GM21360 (cell line): ENCODE measurements at regions not wholly inside any gene's neighbourhood (a gene's known extent, or its start where the extent isn't known, plus 50 kb on each side); places are given as distances from the start of the nearest gene placed in this dataset.

Source experiments
- ATAC-seq: cut with Tn5 transposase; IDR thresholded peaks from one replicate; pipeline ENCODE4 v1.9.1; 2021; ENCODE audit warnings: mild to moderate bottlenecking, moderate library complexity; ENCODE audit not compliant: unreplicated experiment

- no peak for ATAC-seq
Observed at GRCh38 chr18:10056506-10056905, 142.7 kb downstream of the VAPA start.

GRCh38 chr18:10057401-10057893, 143.6 kb downstream of the VAPA start:
- ATAC-seq: no peak

- no peak for ATAC-seq
Observed at GRCh38 chr18:10057894-10058791, 144.3 kb downstream of the VAPA start.

- no peak for ATAC-seq
Observed at GRCh38 chr18:10059610-10060468, 146.0 kb downstream of the VAPA start.

GRCh38 chr18:10060469-10060782, 146.6 kb downstream of the VAPA start:
- no peak for ATAC-seq

- no peak for ATAC-seq
Observed at GRCh38 chr18:10060841-10061240, 147.0 kb downstream of the VAPA start.

- ATAC-seq: no peak
Observed at GRCh38 chr18:10061566-10062140, 147.8 kb downstream of the VAPA start.

- no peak for ATAC-seq
Observed at GRCh38 chr18:10062302-10063300, 148.8 kb downstream of the VAPA start.

GRCh38 chr18:10063489-10063888, 149.7 kb downstream of the VAPA start:
- no peak for ATAC-seq

GRCh38 chr18:10064267-10064666, 150.5 kb downstream of the VAPA start:
- no peak for ATAC-seq

GRCh38 chr18:10065296-10065695, 151.5 kb downstream of the VAPA start:
- ATAC-seq: no peak

- ATAC-seq: no peak
Observed at GRCh38 chr18:10067670-10068659, 154.1 kb downstream of the VAPA start.

- no peak for ATAC-seq
Observed at GRCh38 chr18:10068766-10069567, 155.2 kb downstream of the VAPA start.

GRCh38 chr18:10070561-10071000, 156.8 kb downstream of the VAPA start:
- no peak for ATAC-seq

GRCh38 chr18:10072671-10073175, 158.9 kb downstream of the VAPA start:
- no peak for ATAC-seq

- ATAC-seq: no peak
Observed at GRCh38 chr18:10074110-10074509, 160.3 kb downstream of the VAPA start.

GRCh38 chr18:10074728-10075127, 160.9 kb downstream of the VAPA start:
- ATAC-seq: no peak

GRCh38 chr18:10076502-10077030, 162.8 kb downstream of the VAPA start:
- ATAC-seq: no peak
